ENCODE measurements at regions not wholly inside any gene's neighbourhood (a gene's known extent, or its start where the extent isn't known, plus 50 kb on each side); places are given as distances from the start of the nearest gene placed in this dataset.

- Histone ChIP-seq H3K27me3 (ENCODE audit: control insufficient read depth, insufficient read depth, low read length) (no peaks in the 10 kb centered on the region), H3K27ac (ENCODE audit: low read depth, low read length) (no peak overlapping the region), H3K9ac (ENCODE audit: low read length) (no peak overlapping the region), H3K36me3 (ENCODE audit: control insufficient read depth, insufficient read depth, low read length) (no peaks in the 10 kb centered on the region), H3K9me3 (ENCODE audit: control insufficient read depth, insufficient read depth, low read depth, low read length) (no peaks in the 10 kb centered on the region), H3K4me3 (ENCODE audit: low read depth, low read length) (no peak overlapping the region), H3K4me1 (ENCODE audit: control insufficient read depth, insufficient read depth, low read length) (no peaks in the 10 kb centered on the region)
Measured at GRCh38 chr14:58871573-58871972, 233.8 kb downstream of the DACT1 start.

- Histone ChIP-seq H3K4me3 (ENCODE audit: low read depth, low read length) (no peak overlapping the region), H3K27me3 (ENCODE audit: control insufficient read depth, insufficient read depth, low read length) (no peaks in the 10 kb centered on the region), H3K36me3 (ENCODE audit: control insufficient read depth, insufficient read depth, low read length) (no peaks in the 10 kb centered on the region), H3K4me1 (ENCODE audit: control insufficient read depth, insufficient read depth, low read length) (no peaks in the 10 kb centered on the region), H3K9ac (ENCODE audit: low read length) (no peak overlapping the region), H3K9me3 (ENCODE audit: control insufficient read depth, insufficient read depth, low read depth, low read length) (no peaks in the 10 kb centered on the region), H3K27ac (ENCODE audit: low read depth, low read length) (no peak overlapping the region)
Measured at GRCh38 chr14:58872061-58872460, 234.3 kb downstream of the DACT1 start.

- no peaks in the 10 kb centered on the region for H3K4me1 ChIP-seq (ENCODE audit: control insufficient read depth, insufficient read depth, low read length)
- H3K4me3 ChIP-seq (ENCODE audit: low read depth, low read length) = no peak overlapping the region
- H3K36me3 ChIP-seq (ENCODE audit: control insufficient read depth, insufficient read depth, low read length) = no peaks in the 10 kb centered on the region
- H3K9me3 ChIP-seq (ENCODE audit: control insufficient read depth, insufficient read depth, low read depth, low read length) = no peaks in the 10 kb centered on the region
- H3K27me3 ChIP-seq (ENCODE audit: control insufficient read depth, insufficient read depth, low read length) = no peaks in the 10 kb centered on the region
- no peak overlapping the region for H3K27ac ChIP-seq (ENCODE audit: low read depth, low read length)
- H3K9ac ChIP-seq (ENCODE audit: low read length) = no peak overlapping the region
Measured at GRCh38 chr14:58873228-58873953, 235.6 kb downstream of the DACT1 start.

DNA sequence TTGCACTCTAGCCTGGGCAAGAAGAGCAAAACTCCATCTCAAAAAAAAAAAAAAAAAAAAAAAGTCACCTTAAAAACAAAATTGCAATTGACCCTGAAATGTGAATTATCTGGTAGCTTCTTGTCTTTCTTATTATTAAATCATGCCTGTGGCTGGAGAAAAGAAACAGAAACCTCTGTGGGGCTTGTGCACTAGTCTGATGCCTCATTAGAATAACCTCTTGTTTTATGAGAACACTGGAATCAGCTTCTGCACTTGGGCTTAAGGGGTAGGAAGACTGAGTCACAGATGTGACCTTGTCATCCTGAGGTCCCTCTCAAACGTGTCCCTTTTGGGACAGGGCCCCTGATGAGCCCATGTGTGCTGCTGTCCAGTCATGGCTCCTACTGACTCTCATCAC lies 237.9 kb downstream of the DACT1 start:
- Histone ChIP-seq H3K36me3 (ENCODE audit: control insufficient read depth, insufficient read depth, low read length) (no peaks in the 10 kb centered on the region), H3K9me3 (ENCODE audit: control insufficient read depth, insufficient read depth, low read depth, low read length) (no peaks in the 10 kb centered on the region), H3K27me3 (ENCODE audit: control insufficient read depth, insufficient read depth, low read length) (no peaks in the 10 kb centered on the region), H3K27ac (ENCODE audit: low read depth, low read length) (no peak overlapping the region), H3K9ac (ENCODE audit: low read length) (no peak overlapping the region), H3K4me1 (ENCODE audit: control insufficient read depth, insufficient read depth, low read length) (no peaks in the 10 kb centered on the region), H3K4me3 (ENCODE audit: low read depth, low read length) (no peak overlapping the region)

GRCh38 chr14:58876608-58877007 lies 238.8 kb downstream of the DACT1 start:
- Histone ChIP-seq H3K9me3 (ENCODE audit: control insufficient read depth, insufficient read depth, low read depth, low read length) (no peaks in the 10 kb centered on the region), H3K27ac (ENCODE audit: low read depth, low read length) (no peak overlapping the region), H3K27me3 (ENCODE audit: control insufficient read depth, insufficient read depth, low read length) (no peaks in the 10 kb centered on the region), H3K36me3 (ENCODE audit: control insufficient read depth, insufficient read depth, low read length) (no peaks in the 10 kb centered on the region), H3K4me3 (ENCODE audit: low read depth, low read length) (no peak overlapping the region), H3K9ac (ENCODE audit: low read length) (no peak overlapping the region), H3K4me1 (ENCODE audit: control insufficient read depth, insufficient read depth, low read length) (no peaks in the 10 kb centered on the region)

DNA sequence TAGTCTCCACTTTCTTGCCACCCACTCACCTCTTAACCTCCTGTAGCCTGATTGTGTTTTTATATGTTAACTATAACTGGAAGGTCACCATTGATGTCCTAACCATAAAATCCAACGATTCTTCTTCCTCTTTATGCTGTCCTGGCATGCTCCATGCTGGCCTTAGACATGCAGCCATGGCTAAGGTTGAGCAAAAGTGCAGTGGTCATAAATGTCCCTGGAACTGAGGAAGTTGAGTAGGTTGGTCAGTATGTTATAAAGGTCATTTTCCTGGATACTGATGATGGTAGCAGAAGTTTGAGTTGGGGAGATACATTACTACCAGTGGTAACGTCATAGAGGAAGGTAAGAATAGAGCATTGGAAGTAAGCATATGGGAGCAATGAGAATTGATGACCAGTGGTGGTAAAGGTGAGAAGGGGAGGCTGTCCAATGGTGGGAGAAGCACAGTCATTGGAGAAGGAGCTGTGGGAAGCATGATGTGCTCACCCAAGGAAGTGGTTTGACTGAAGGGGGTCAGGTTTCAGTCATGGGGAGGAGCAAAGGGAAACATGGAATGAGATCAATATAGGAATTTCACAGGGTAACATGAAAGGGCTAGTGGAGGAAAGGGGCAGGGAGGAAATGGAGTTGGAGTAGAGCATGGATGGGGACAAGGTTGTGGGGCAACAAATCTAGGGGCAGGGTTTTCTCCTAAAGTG lies 240.8 kb downstream of the DACT1 start:
- Histone ChIP-seq H3K4me1 (ENCODE audit: control insufficient read depth, insufficient read depth, low read length) (no peaks in the 10 kb centered on the region), H3K9ac (ENCODE audit: low read length) (no peak overlapping the region), H3K9me3 (ENCODE audit: control insufficient read depth, insufficient read depth, low read depth, low read length) (no peaks in the 10 kb centered on the region)

GRCh38 chr14:58881433-58881832 lies 243.7 kb downstream of the DACT1 start:
- Histone ChIP-seq H3K4me3 (ENCODE audit: low read depth, low read length) (no peak overlapping the region), H3K36me3 (ENCODE audit: control insufficient read depth, insufficient read depth, low read length) (no peaks in the 10 kb centered on the region)

More for the DNA sequence above, 240.8 kb downstream of the DACT1 start:
- no peaks in the 10 kb centered on the region for H3K27me3 ChIP-seq (ENCODE audit: control insufficient read depth, insufficient read depth, low read length)
- H3K4me3 ChIP-seq (ENCODE audit: low read depth, low read length) = no peak overlapping the region
- no peak overlapping the region for H3K27ac ChIP-seq (ENCODE audit: low read depth, low read length)
- H3K36me3 ChIP-seq (ENCODE audit: control insufficient read depth, insufficient read depth, low read length) = no peaks in the 10 kb centered on the region

GRCh38 chr14:58882577-58883018 lies 244.8 kb downstream of the DACT1 start:
- Histone ChIP-seq H3K9ac (ENCODE audit: low read length) (no peak overlapping the region), H3K9me3 (ENCODE audit: control insufficient read depth, insufficient read depth, low read depth, low read length) (no peaks in the 10 kb centered on the region), H3K27ac (ENCODE audit: low read depth, low read length) (no peak overlapping the region), H3K4me1 (ENCODE audit: control insufficient read depth, insufficient read depth, low read length) (no peaks in the 10 kb centered on the region), H3K36me3 (ENCODE audit: control insufficient read depth, insufficient read depth, low read length) (no peaks in the 10 kb centered on the region), H3K4me3 (ENCODE audit: low read depth, low read length) (no peak overlapping the region), H3K27me3 (ENCODE audit: control insufficient read depth, insufficient read depth, low read length) (no peaks in the 10 kb centered on the region)

More at GRCh38 chr14:58881433-58881832, 243.7 kb downstream of the DACT1 start:
- no peaks in the 10 kb centered on the region for H3K4me1 ChIP-seq (ENCODE audit: control insufficient read depth, insufficient read depth, low read length)
- no peaks in the 10 kb centered on the region for H3K27me3 ChIP-seq (ENCODE audit: control insufficient read depth, insufficient read depth, low read length)
- H3K9ac ChIP-seq (ENCODE audit: low read length) = no peak overlapping the region
- H3K9me3 ChIP-seq (ENCODE audit: control insufficient read depth, insufficient read depth, low read depth, low read length) = no peaks in the 10 kb centered on the region
- H3K27ac ChIP-seq (ENCODE audit: low read depth, low read length) = no peak overlapping the region

- Histone ChIP-seq H3K9ac (ENCODE audit: low read length) (no peak overlapping the region), H3K36me3 (ENCODE audit: control insufficient read depth, insufficient read depth, low read length) (no peaks in the 10 kb centered on the region), H3K4me3 (ENCODE audit: low read depth, low read length) (no peak overlapping the region), H3K9me3 (ENCODE audit: control insufficient read depth, insufficient read depth, low read depth, low read length) (no peaks in the 10 kb centered on the region), H3K4me1 (ENCODE audit: control insufficient read depth, insufficient read depth, low read length) (no peaks in the 10 kb centered on the region), H3K27ac (ENCODE audit: low read depth, low read length) (no peak overlapping the region), H3K27me3 (ENCODE audit: control insufficient read depth, insufficient read depth, low read length) (no peaks in the 10 kb centered on the region)
Measured at GRCh38 chr14:58884442-58884841, 246.7 kb downstream of the DACT1 start.

DNA sequence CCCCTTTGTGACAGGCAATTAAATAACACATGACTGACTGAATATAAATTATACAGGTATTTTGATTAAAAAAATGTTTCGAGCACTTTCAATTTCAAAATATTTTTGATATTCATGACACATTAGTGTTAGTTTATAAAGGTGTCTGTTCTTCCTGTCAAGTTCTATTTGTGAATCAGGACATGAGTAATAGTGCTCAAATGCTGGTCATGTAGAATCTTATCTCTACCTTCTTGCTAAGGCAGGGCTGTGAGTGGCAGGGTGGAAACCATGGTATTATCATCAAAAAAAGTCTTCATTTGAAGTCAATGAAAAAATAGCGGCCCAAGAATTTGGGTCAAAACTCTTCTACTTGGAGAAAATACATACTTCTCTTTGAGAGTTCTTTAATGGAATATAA lies 250.2 kb downstream of the DACT1 start:
- Histone ChIP-seq H3K36me3 (ENCODE audit: control insufficient read depth, insufficient read depth, low read length) (no peaks in the 10 kb centered on the region), H3K9me3 (ENCODE audit: control insufficient read depth, insufficient read depth, low read depth, low read length) (no peaks in the 10 kb centered on the region), H3K27ac (ENCODE audit: low read depth, low read length) (no peak overlapping the region), H3K27me3 (ENCODE audit: control insufficient read depth, insufficient read depth, low read length) (no peaks in the 10 kb centered on the region), H3K4me1 (ENCODE audit: control insufficient read depth, insufficient read depth, low read length) (no peaks in the 10 kb centered on the region), H3K9ac (ENCODE audit: low read length) (no peak overlapping the region), H3K4me3 (ENCODE audit: low read depth, low read length) (no peak overlapping the region)

DNA sequence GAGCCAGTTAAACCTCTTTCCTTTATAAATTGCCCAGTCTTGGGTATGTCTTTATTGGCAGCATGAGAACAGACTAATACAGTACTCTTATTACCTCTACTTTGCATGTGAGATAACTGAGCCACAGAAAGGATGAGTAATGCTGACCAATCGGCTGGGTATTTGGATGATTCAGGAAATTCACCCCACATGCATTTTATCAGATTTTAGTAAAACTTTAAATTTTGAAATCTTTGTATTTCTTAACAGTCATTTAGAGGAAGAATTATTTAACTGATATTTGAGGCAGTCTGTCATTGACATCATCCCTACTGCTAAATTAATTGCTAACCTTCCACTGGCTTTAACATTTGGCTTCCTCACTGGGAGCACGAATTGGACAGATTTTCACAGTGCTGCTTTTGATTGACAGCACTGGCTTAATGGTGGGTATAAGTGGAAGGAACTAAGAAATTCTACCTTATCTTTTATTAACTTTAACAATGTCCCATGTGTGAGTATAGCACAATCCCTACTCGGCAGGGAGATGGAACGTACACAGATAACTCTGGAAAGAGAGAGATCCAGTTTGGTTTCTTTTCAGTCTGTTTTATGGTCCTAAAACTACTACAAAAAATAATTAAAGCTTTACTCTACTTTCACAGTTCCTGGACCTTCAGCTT lies 261.0 kb downstream of the DACT1 start:
- Histone ChIP-seq H3K36me3 (ENCODE audit: control insufficient read depth, insufficient read depth, low read length) (no peaks in the 10 kb centered on the region), H3K27ac (ENCODE audit: low read depth, low read length) (no peak overlapping the region), H3K27me3 (ENCODE audit: control insufficient read depth, insufficient read depth, low read length) (no peaks in the 10 kb centered on the region), H3K4me1 (ENCODE audit: control insufficient read depth, insufficient read depth, low read length) (no peaks in the 10 kb centered on the region), H3K9ac (ENCODE audit: low read length) (no peak overlapping the region), H3K9me3 (ENCODE audit: control insufficient read depth, insufficient read depth, low read depth, low read length) (peaks cover 10% of the 10 kb centered on the region), H3K4me3 (ENCODE audit: low read depth, low read length) (no peak overlapping the region)
